Peyer's patch (tissue), 4 donors: ENCODE measurements at regions not wholly inside any gene's neighbourhood (a gene's known extent, or its start where the extent isn't known, plus 50 kb on each side); places are given as distances from the start of the nearest gene placed in this dataset.

Experiments used
- POLR2A ChIP-seq, 2 donors: fragments of 450-650 bp; IDR thresholded peaks; one replicate each; pipeline ENCODE4 v1.5.1; 2017; ENCODE audit warnings: antibody characterized with exemption in 2 of 2, mild to moderate bottlenecking in 2 of 2, moderate library complexity in 2 of 2
- TF ChIP-seq, protein P1 (sequence below), 6 experiments: fragments of 450-650 bp in 4 of 6; fragments of 200-600 bp in 2 of 6; sonication (generic) in 1 of 6; IDR thresholded peaks; one replicate each; pipeline ENCODE4 v1.5.1; 2017 to 2019; ENCODE audit warnings: antibody characterized with exemption in 6 of 6, mild to moderate bottlenecking in 3 of 6, moderate library complexity in 1 of 6

DNA sequence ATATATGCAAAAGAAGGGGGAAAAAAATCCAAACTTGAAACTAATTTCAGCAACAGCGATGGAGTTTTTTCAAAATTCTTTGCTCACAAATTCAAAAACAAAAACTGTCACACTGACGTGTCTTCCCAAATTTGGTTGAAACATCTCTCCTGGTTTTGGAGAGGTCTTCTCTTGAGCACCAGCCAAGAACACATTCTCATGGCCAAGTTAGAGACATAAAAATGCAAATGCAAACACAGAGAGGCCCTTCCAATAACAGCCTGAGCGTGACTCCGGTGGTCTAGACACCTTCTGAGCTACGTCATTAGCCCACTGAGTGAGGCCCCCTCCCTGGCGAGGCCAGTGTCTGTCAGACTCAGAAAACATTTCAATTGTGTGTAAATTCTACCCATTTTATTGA lies 436.0 kb upstream of the PROK2 start:
- TF ChIP-seq, protein P1, sequence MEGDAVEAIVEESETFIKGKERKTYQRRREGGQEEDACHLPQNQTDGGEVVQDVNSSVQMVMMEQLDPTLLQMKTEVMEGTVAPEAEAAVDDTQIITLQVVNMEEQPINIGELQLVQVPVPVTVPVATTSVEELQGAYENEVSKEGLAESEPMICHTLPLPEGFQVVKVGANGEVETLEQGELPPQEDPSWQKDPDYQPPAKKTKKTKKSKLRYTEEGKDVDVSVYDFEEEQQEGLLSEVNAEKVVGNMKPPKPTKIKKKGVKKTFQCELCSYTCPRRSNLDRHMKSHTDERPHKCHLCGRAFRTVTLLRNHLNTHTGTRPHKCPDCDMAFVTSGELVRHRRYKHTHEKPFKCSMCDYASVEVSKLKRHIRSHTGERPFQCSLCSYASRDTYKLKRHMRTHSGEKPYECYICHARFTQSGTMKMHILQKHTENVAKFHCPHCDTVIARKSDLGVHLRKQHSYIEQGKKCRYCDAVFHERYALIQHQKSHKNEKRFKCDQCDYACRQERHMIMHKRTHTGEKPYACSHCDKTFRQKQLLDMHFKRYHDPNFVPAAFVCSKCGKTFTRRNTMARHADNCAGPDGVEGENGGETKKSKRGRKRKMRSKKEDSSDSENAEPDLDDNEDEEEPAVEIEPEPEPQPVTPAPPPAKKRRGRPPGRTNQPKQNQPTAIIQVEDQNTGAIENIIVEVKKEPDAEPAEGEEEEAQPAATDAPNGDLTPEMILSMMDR (IDR thresholded peaks at IDR 0.05), result no peak
- no peak for TF ChIP-seq POLR2A (IDR thresholded peaks at IDR 0.05)
